PC-9 (cell line): ENCODE measurements at regions not wholly inside any gene's neighbourhood (a gene's known extent, or its start where the extent isn't known, plus 50 kb on each side); places are given as distances from the start of the nearest gene placed in this dataset.

ENCODE experiments used
- EZH2 ChIP-seq: fragments of 200-600 bp; sonication (generic); IDR thresholded peaks from 2 replicates; pipeline ENCODE4 v1.8.0; 2017; ENCODE audit warnings: antibody characterized with exemption, low read depth
- TF ChIP-seq, protein P1 (sequence below): fragments of 200-600 bp; sonication (generic); conservative IDR thresholded peaks from 2 replicates; pipeline ENCODE4 v1.6.1; 2017; ENCODE audit warnings: mixed run types, antibody characterized with exemption, mild to moderate bottlenecking, moderate library complexity

- no peak for TF ChIP-seq EZH2
- TF ChIP-seq, protein P1, sequence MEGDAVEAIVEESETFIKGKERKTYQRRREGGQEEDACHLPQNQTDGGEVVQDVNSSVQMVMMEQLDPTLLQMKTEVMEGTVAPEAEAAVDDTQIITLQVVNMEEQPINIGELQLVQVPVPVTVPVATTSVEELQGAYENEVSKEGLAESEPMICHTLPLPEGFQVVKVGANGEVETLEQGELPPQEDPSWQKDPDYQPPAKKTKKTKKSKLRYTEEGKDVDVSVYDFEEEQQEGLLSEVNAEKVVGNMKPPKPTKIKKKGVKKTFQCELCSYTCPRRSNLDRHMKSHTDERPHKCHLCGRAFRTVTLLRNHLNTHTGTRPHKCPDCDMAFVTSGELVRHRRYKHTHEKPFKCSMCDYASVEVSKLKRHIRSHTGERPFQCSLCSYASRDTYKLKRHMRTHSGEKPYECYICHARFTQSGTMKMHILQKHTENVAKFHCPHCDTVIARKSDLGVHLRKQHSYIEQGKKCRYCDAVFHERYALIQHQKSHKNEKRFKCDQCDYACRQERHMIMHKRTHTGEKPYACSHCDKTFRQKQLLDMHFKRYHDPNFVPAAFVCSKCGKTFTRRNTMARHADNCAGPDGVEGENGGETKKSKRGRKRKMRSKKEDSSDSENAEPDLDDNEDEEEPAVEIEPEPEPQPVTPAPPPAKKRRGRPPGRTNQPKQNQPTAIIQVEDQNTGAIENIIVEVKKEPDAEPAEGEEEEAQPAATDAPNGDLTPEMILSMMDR = no peak
These were observed 1717.0 kb downstream of the TP53TG3F start for GRCh38 chr16:35176449-35176848.
